GM12801 (cell line): ENCODE measurements at regions not wholly inside any gene's neighbourhood (a gene's known extent, or its start where the extent isn't known, plus 50 kb on each side); places are given as distances from the start of the nearest gene placed in this dataset.

Experiments
- TF ChIP-seq, protein P1 (sequence below): IDR thresholded peaks from one replicate; pipeline ENCODE4 v1.5.1; 2011; ENCODE audit warnings: control low read depth; ENCODE audit not compliant: insufficient read length; ENCODE audit errors: extremely low read depth

DNA sequence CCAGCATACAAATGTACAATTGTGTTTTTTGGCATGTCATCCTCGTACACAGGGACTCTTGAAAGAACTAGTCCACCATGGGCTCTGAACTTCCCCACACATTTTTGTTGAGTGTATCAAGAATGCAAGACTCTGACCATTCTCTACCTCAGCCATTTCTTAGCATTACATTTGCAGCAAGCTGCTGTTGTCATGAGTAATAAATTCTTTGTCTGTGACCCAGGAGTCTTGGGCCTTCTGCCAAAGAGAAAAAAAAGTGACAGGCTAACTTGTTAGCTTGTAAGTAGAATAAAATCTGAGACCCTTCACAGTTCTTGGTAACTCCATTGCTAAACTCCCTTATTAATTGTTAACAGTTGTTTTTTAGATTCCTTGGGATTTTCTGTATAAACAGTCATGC, 542.3 kb upstream of the MBL2 start:
- TF ChIP-seq, protein P1, sequence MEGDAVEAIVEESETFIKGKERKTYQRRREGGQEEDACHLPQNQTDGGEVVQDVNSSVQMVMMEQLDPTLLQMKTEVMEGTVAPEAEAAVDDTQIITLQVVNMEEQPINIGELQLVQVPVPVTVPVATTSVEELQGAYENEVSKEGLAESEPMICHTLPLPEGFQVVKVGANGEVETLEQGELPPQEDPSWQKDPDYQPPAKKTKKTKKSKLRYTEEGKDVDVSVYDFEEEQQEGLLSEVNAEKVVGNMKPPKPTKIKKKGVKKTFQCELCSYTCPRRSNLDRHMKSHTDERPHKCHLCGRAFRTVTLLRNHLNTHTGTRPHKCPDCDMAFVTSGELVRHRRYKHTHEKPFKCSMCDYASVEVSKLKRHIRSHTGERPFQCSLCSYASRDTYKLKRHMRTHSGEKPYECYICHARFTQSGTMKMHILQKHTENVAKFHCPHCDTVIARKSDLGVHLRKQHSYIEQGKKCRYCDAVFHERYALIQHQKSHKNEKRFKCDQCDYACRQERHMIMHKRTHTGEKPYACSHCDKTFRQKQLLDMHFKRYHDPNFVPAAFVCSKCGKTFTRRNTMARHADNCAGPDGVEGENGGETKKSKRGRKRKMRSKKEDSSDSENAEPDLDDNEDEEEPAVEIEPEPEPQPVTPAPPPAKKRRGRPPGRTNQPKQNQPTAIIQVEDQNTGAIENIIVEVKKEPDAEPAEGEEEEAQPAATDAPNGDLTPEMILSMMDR = no peak

DNA sequence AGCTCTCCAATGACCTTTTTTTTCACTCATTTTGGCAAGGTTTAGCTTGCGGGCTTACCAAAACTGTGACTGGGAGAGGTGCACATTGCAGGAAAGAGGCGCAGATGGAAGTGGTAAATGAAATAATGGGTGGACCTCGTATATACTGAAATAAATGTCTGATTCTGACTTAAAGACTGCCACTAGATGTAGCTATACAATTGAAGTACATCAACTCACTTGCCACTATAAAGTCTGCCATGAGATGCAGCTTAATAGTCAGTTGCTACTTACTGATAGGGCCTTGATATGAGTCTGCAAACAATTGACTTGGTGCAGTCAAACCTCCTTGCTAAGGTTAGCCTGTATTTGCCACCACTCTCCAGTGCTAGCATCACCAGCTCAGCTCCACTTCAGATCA, 525.9 kb upstream of the MBL2 start:
- TF ChIP-seq, protein P1 = no peak

DNA sequence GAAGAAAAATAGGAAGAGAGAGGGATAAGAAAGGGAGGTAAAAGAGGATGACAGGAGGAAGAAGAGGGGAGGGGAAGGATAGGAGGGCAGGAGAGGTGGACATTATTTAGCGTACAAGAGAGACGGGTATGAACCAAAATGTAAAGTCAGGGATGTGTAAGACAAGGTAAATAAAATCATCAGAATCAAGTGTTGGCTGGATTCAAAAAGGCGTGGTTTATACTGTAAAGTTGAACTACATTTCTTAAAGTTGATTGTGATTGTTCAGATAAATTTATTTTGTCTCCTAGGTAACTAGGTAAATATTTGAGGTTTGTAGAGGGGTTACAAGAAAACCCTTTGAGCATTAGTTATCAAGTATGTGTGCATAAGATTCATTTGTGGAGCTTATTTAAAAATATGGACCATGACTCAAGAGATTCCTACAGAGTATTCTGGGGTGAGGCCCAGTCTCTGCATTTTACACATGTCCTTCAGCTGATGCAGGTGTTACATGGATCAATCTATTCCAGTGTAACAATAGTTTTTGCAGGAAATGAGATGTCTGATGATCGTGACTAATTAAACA, 512.1 kb upstream of the MBL2 start:
- TF ChIP-seq, protein P1 = no peak

DNA sequence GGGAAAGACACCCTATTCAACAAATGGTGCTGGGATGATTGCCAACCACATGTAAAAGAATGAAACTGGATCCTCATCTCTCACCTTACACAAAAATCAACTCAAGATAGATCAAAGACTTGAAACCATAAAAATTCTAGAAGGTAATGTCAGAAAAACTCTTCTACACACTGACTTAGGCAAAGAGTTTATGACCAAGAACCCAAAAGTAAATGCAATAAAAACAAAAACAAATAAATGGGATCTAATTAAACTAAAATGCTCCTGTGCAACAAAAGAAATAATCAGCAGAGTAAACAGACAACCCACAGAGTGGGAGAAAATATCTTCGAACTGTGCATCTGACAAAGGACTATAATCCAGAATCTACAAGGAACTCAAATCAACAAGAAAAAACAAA, 504.2 kb upstream of the MBL2 start:
- TF ChIP-seq, protein P1 = no peak

DNA sequence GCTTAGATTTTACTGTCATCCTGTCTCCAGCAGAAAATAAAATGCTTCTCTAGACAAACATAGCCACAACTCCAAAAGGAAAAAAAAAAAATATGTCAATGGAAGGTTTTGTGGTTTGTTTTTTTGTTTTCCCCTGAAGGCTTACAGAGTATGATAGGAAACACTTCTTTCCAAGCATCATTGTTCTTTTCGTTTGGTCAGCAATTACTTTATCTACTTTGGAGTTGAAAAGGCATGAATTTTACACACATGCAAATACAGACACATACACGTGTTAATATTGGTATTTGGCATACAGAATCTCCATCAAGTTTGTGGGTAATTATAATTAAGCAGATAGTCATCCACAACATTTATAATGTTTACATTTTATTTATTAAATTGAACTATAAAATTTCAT, 496.9 kb upstream of the MBL2 start:
- TF ChIP-seq, protein P1 = no peak

DNA sequence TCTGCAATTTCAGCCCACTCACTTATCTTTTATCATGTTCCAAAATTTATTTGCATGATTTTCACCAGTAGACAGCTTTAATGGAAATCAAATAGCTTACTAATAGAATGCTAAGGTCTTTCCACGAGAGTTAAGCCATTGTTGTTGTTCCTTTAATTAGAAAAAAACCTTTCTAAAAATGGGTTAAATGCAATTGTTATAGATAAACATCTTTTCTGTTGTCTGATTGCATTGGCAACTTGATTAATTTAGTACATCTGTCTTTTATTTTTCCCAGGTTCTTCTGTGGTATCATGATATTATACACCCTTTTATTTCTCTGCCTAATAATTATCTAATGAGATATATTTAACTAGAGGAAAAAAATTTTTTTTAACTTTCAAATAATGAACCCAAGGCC, 487.6 kb upstream of the MBL2 start:
- TF ChIP-seq, protein P1 = no peak

DNA sequence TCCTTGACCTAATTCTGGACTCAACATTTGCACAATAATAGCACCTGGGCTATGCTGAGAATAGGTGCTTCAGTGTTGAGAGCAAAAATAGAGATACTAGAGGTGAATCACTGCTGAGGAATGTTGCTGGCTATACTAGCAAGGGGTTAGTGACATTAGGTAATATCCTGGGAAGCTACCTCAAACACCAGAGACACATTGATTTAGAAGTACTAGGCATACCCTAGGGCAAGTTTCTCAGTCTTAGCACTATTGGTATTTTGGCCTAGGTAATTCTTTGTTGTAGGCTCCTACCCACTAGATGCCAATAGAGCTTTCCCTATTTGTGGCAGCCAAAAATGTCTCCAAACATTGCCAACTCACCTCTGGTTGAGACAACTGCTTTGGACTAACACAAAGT, 484.0 kb upstream of the MBL2 start:
- TF ChIP-seq, protein P1 = no peak
